Iris pigment epithelial cell (primary cell): ENCODE measurements at regions not wholly inside any gene's neighbourhood (a gene's known extent, or its start where the extent isn't known, plus 50 kb on each side); places are given as distances from the start of the nearest gene placed in this dataset.
A peak's percentile ranks its signal among the peaks of the same experiment; 100 is the strongest.

ENCODE experiments used
- DNase-seq: peaks from one replicate; pipeline ENCODE4 v3.0.0-alpha.2; 2011; ENCODE audit warnings: low read depth

DNA sequence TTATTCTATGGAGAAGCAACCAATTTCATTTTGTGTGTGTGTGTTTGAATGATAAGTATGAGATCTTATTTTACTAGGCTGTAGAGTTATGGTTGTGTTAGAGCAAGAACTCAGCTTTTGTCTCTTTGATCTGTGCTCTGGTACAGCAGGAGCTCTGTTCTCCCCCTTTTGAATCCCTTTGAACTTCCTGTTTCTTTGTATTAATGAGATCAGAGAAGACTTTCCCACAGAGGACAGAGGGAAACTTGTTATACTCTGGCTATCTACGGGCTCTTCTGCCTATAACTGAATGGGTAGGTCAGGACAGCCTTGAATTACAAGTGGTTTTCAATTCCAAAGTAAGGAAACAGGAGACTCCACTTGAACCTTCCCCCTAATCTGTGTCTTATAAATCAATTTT lies 1015.0 kb upstream of the RAG2 start:
- no peak for DNase-seq

- no peak for DNase-seq
Measured at GRCh38 chr11:37612146-37612545, 1014.1 kb upstream of the RAG2 start.

- no peak for DNase-seq
Measured at GRCh38 chr11:37605229-37605628, 1007.2 kb upstream of the RAG2 start.

- DNase-seq: no peak
Measured at GRCh38 chr11:37598381-37598780, 1000.3 kb upstream of the RAG2 start.

DNA sequence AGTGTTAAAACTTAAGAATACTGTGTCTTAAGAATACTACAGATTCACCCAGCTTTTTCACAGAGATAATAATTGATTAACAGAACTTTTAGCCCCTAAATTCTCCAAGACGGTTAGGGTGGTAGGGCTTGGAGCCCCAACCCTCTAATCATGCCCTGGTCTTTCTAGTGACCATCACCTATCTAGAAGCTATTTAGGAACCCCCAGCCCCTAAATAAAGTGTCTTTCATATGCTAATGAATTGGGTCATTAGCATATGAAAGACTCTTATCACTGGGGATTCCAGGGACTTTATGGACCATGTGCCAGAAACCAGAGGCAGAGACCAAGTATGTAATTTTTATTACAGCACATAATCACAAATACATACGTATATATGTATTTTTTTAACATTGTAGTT lies 999.7 kb upstream of the RAG2 start:
- DNase-seq: no peak

DNA sequence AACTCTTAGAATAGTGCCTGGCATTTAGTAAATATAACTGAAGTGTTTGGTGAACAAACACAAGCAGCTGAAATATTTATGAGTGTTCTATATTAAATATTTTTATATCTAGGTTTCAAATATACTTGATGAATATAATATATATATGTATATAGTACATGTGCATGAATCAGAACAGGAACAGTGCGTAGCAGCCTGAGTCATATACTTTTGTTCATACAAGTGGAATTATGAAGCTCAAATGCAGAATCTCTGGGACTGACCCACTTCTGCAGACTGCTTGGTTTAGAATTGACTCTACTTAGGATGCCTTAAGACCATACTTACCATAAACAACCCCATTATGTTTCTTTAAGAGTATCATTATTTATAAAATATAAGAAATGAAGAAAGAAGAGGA lies 997.8 kb upstream of the RAG2 start:
- no peak for DNase-seq

DNA sequence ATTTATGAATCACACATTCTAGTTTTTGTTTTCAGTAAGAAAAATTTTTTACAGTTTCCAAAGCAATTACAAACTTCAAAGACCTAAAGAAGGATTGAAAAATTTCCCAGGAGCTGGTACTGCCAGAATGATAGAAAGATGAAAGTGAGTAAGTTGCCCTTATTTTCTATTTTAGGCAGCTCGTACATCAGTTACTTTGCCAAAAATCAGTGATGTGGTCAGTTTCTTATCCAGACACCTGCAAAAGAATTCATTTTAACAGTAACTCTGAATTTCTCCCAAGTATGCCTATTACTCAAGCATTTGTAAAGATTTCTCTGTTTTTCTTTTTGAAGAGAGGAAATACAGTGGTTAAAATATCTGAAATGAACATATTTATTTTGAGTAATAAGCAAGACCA lies 976.3 kb upstream of the RAG2 start:
- no peak for DNase-seq

DNA sequence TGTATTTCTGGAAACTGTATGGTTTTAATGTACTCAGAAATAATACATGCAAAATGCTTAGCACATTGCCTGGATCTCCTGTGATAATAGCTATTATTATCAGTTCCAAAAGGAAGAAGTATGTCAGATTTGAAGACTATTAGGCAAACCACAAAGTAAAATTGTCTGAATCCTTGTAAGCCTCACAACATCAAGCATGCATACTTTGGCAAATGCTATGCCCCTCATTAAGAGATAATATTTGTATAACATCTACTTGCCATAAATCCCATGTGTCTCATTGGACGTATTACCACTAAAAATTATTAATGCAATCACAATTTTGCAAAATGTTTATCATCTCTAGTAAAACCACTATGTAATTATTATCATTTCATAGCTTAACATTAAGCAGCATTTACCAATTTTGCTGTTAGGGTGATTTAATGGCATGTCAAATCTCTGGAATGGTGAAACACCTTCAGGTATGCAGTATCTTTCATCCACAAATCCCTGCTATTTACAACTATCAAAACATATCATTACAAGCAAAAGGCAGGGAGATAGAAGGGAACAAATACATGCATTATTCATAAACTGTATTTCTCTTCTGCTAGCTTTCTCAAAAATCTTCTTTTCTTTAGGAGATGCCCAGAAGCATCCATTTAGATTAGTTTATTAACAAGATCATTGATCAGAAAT lies 974.6 kb upstream of the RAG2 start:
- no peak for DNase-seq

GRCh38 chr11:37571246-37571645 lies 973.2 kb upstream of the RAG2 start:
- DNase-seq: no peak

DNA sequence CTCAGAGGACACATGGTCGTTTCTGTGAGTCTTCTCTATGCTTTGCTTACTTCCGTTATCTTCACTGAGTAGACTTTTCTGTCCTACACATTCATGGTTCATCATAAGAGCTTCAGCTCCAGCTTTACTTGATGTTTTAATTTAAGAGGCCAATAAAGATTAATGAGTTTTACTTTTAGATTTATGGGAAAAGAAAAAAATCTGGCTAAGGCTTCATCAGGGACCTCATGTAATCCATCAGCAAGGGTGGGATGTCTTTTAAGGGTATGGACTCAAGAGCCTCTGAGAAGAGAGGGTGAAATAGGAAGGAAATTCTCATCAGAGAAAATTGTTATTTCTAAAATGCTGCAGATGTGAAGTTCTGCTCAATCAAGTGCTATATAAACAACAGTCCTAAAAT lies 963.0 kb upstream of the RAG2 start:
- DNase-seq: no peak

DNA sequence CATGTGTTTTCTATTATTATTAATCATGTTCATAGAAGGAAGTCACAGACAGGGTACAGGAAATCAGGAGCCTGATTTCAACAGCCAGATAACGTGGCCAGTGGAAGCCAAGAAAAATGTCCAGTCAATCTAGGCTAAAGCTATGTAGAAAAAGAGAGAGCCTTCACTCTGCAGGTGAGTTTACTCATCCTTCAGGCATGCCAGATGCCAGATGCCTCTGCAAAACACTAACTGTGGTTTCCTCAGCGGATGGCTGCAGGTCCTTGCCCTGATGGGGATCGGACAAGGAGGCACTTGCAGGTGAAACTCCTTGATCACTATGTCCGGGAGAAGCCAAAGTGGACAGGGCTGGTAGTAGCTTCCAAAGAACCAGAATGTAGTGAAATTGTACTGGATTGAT lies 962.3 kb upstream of the RAG2 start:
- no peak for DNase-seq

- DNase-seq: no peak
Measured at GRCh38 chr11:37558619-37559210, 960.7 kb upstream of the RAG2 start.

DNA sequence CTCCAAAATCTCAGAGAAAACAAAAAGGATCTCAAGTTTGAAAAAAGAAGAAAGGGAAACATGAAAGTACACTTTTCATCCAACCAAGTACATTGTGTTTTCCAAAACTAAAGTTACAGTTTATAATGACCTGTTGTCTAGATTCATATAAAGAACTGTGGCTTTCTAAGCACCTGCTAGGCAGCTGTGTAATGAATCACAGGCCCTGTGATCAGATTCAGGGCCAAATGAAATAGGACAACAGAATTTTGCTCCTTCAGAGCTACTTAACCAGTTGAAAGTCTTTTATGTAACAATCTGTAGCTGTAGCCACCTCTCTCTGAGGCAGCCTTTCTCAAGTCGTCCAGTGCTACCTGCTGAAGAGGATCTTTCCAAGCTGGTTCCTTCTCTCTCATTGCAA lies 960.0 kb upstream of the RAG2 start:
- DNase-seq: no peak

GRCh38 chr11:37552284-37552683 lies 954.2 kb upstream of the RAG2 start:
- no peak for DNase-seq

- no peak for DNase-seq
Measured at GRCh38 chr11:37544491-37544890, 946.5 kb upstream of the RAG2 start.

- DNase-seq: no peak
Measured at GRCh38 chr11:37533830-37534229, 935.8 kb upstream of the RAG2 start.

GRCh38 chr11:37533087-37533486 lies 935.1 kb upstream of the RAG2 start:
- no peak for DNase-seq

- no peak for DNase-seq
Measured at GRCh38 chr11:37532271-37532670, 934.2 kb upstream of the RAG2 start.

DNA sequence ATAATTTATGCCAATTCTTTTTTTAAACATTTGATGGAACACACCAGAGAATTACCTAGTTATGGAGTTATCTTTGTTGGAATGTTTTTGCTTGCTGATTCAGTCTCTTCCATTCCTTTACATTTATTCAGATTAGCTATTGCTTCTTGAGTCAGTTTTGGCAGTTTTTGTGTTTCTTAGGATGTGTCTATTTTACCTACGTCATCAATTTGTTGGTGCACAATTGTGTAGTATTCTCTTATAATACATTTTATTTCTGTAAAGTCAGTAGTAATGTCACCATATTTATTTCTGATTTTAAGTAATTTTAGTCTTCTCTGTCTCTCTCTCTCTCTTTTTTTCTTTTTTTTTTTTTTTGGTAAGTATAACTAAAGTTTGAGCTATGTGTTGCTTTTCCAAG lies 929.5 kb upstream of the RAG2 start:
- DNase-seq: no peak

DNA sequence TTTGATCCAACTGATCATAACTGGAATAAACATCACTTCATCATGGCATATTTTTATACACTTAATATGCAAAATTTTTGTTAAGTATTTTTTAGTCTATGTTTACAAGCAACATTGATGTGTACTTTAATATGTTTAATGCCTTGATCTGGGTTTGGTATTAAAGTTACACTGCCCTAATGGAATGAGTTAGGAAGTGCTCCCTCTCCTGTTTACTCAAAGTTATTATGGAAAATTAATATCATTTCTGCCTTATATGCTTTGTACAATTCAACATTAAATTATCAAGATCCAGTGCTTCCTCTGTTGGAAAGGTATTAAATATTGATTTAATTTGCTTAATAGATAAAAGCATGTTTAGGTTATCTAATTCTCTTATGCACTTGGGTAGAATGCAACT lies 927.3 kb upstream of the RAG2 start:
- no peak for DNase-seq

DNA sequence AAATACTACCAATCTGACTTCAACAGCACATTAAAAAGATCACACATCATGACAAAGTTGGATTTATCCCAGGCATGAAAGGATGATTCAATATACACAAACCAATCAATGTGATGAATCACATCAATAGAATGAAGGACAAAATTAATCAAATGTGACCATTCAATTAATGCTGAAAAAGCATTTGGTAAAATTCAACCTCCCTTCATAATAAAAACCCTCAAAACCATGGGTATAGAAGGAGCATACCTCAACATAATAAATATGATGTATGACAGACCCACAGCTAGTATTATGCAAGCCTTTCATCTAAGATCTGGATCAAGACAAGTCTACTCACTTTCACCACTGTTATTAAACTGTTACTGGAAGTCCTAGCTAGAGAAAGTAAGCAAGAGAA lies 921.7 kb upstream of the RAG2 start:
- no peak for DNase-seq

DNA sequence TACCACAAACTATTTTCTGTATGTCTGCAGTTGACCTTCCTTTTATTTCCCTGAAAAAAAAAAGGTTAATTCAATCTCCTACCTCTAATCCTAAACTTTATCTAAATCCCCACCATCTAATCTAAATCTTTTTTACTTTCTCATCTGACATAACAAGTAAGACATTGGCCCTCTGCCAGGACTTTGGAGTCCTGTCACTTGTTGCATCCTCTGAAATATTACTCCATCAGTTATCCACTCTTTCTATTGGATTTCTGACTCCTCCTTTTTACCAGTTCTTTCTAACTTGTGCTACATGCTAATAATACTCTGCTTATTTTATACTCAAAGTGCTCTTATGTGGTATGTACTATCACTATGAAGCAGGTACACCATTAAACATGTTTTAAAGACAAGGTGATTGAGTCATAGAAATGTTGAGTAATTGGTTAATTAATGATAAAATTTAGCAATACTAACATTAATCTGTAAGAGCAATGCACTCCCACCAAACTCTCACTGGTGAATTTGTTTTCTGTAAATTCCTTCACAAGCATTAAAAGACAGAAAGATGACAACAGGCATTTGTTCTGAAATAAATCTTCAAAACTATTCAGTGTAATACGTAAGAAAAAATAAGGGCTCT lies 914.2 kb upstream of the RAG2 start:
- DNase-seq: no peak

DNA sequence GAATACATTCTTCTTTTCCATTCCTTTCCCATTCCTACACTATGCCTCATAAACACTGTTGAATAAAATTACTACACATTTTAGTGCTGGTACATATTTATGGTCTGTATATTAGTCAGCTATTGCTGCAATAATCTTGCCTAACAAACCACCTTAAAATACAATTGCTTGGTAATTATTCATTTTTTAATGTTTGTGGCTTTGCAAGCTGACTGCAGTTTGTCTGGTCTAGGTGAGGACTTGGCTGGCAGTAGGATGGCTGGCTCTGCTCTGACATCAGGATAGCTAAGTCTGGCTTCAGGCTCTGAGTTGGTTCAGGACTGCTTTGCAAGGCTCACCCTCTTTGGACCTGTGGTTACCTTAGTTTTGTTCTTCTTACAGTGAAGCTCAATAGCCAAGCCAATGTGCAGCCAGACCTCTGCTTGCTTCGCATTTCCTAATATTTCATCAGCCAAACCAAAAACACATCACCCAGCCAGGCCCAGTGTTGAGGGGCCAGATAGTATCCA lies 913.4 kb upstream of the RAG2 start:
- DNase-seq: peak; percentile 64

GRCh38 chr11:37509506-37509905 lies 911.5 kb upstream of the RAG2 start:
- no peak for DNase-seq
